Tibial nerve (tissue), 4 donors: ENCODE measurements at regions not wholly inside any gene's neighbourhood (a gene's known extent, or its start where the extent isn't known, plus 50 kb on each side); places are given as distances from the start of the nearest gene placed in this dataset.

ENCODE experiments used
- CTCF ChIP-seq, 5 experiments: fragments of 200-600 bp in 3 of 5; fragments of 450-650 bp in 2 of 5; sonication (generic) in 3 of 5; IDR thresholded peaks; one replicate each; pipeline ENCODE4 v1.5.1; 2016 to 2019; ENCODE audit warnings: antibody characterized with exemption in 5 of 5, mild to moderate bottlenecking in 3 of 5, moderate library complexity in 2 of 5
- EP300 ChIP-seq, 2 donors: sonication (generic); formaldehyde crosslinking; IDR thresholded peaks; one replicate each; pipeline ENCODE4 v1.6.1; 2017; ENCODE audit warnings: antibody characterized with exemption in 2 of 2, mild to moderate bottlenecking in 1 of 2
- POLR2A ChIP-seq, 2 donors: fragments of 450-650 bp; IDR thresholded peaks; one replicate each; pipeline ENCODE4 v1.6.1; 2017; ENCODE audit warnings: antibody characterized with exemption in 2 of 2, mild to moderate bottlenecking in 2 of 2, moderate library complexity in 2 of 2

GRCh38 chr7:34449765-34450164, 208.3 kb upstream of the NPSR1 start:
- no peak for TF ChIP-seq CTCF (IDR thresholded peaks at IDR 0.05)
- no peak for TF ChIP-seq POLR2A (IDR thresholded peaks at IDR 0.05)
- no peak for TF ChIP-seq EP300 (IDR thresholded peaks at IDR 0.05)
